Astrocyte of the spinal cord (primary cell): ENCODE measurements at regions not wholly inside any gene's neighbourhood (a gene's known extent, or its start where the extent isn't known, plus 50 kb on each side); places are given as distances from the start of the nearest gene placed in this dataset.

Experiments
- DNase-seq: peaks from one replicate; pipeline ENCODE4 v3.0.0; 2011; ENCODE audit warnings: low read depth, low spot score
- H3K4me3 ChIP-seq: 2 replicates; pipeline ENCODE4 v1.5.1; 2011; ENCODE audit warnings: low read depth, mild to moderate bottlenecking, low read length, moderate library complexity
- CTCF ChIP-seq: IDR thresholded peaks from 2 replicates; pipeline ENCODE4 v1.5.1; 2012; ENCODE audit warnings: low read depth, mild to moderate bottlenecking, low read length, inconsistent platforms
- in situ Hi-C: cut with HindIII; loops from 2 replicates; pipeline ENCODE4 v1.10.0; 2017; ENCODE audit warnings: low sequenced_read_pairs

GRCh38 chr18:71554686-71555085, 989.5 kb downstream of the CBLN2 start:
- in situ Hi-C loops: no loop called here
- TF ChIP-seq CTCF: no peak
- H3K4me3 ChIP-seq: no peak overlapping the region
- no peak for DNase-seq

GRCh38 chr18:71541643-71542042, 1002.5 kb downstream of the CBLN2 start:
- in situ Hi-C loops: no loop called here
- DNase-seq: no peak
- TF ChIP-seq CTCF: no peak
- H3K4me3 ChIP-seq: no peak overlapping the region

DNA sequence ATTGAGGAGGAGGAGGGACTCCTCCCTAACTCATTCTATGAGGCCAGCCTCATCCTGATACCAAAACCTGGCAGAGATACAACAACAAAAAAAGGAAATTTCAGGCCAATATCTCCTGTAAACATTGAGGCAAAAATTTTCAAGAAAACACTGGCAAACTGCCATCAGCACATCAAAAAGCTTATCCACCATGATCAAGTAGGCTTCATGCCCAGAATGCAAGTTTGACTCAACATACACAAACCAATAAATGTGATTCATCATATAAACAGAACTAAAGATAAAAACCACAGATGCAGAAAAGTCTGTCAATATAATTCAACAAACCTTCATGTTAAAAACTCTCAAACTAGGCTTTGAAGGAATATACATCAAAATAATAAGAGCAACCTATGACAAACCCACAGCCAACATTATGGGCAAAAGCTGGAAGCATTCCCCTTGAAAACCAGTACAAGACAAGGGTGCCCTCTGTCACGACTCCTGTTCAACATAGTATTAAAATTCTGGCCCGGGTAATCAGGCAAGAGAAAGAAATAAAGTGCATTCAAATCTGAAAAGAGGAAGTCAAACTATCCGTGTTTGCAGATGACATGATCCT, 1014.3 kb downstream of the CBLN2 start:
- peak; percentile 61 for DNase-seq
- no peak for TF ChIP-seq CTCF
- in situ Hi-C loops: no loop called here
- no peak overlapping the region for H3K4me3 ChIP-seq

DNA sequence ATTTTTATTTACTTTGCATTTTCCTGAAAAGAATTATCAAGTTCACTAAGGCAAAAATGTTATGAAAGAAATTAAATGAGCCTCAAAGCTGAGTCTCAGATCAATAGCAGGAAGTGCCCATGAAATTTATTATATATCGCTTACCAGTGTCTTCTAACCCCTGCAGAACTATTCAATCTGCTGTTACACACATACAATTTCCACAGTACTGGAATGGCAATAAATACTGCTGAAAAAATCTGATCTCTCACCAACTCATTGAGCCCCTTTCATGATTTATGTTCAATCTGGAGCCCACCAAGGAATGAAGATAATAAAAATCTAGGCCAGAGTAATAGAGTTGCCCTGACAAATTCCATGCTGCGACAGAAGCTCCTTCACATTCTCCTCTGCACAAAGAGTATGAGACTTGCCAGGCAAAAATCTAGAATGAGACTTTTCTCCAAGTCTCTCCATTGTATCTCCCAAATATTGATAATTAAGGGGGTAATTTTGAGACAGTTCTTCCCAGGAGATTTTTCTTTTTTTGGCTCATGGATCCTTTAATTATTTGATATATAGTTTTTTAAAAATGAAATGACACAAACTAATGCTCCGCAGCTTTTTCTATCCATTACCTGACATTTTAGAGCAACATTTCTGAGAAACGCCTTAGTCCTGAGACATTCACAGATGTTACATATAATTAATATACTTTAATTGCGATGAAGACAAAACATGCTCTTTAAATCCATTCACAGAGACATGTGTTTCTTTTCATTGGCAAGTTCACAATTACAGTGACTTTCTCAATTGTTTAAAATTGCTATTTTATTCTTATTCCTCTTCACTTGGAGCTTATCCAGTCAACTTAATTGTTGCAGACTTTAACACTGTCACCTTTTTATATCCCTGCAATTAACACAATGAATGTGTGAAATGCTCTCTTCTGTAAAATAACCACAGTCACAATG, 1020.4 kb downstream of the CBLN2 start:
- no peak for DNase-seq
- in situ Hi-C loops: no loop called here
- H3K4me3 ChIP-seq: no peak overlapping the region
- no peak for TF ChIP-seq CTCF

DNA sequence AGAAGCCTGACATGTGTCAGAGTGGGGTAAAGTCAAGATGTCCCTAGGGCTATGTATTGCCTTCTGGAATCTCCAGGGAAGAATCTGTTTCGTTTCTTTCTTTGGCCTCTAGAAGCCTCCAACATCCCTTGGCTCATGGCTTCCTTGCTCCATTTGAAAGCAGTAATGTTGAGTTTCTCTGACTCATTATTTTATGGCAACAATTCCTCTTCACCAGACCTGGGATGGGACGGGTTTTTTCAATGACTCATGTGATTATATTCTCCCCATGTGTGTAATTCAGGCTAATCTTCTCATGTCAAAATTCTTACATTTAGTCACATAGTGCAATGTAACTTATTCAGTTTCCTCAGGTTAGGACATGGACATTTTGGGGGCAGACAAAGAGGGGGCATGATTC, 1038.6 kb downstream of the CBLN2 start:
- no peak overlapping the region for H3K4me3 ChIP-seq
- DNase-seq: no peak
- no peak for TF ChIP-seq CTCF
- in situ Hi-C loops: no loop called here

DNA sequence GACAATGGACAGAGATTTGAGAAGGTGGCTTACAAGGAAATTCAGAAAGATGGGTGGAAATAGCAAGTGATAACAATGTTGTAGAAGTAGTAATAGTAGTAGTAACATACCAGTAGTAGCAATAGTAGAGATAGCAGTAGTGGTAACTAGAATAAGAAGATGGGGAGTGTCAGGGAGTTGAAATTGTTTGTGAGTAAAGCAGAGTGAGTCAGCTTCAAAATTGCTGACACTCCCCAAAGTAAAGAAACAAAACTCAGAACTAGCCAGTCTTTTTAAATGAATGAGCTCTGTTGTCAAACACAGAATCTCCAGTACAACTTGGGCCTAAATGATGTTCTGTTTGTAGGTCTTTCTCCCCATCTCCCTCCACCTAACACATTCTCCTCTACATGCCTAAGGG, 1040.9 kb downstream of the CBLN2 start:
- in situ Hi-C loops: no loop called here

More for the DNA sequence above, 1040.9 kb downstream of the CBLN2 start:
- no peak for TF ChIP-seq CTCF
- no peak for DNase-seq
- no peak overlapping the region for H3K4me3 ChIP-seq
